DOHH2 (cell line): ENCODE measurements at regions not wholly inside any gene's neighbourhood (a gene's known extent, or its start where the extent isn't known, plus 50 kb on each side); places are given as distances from the start of the nearest gene placed in this dataset.

Experiments
- H3F3A ChIP-seq: fragments of 200-600 bp; sonication (generic), shearing (Covaris generic); 2 replicates; pipeline ENCODE4 v1.6.0; 2016; ENCODE audit warnings: antibody characterized with exemption, mild to moderate bottlenecking; ENCODE audit not compliant: control insufficient read depth, insufficient read depth
- H3K27ac ChIP-seq: fragments of 200-600 bp; sonication (generic); 2 replicates; pipeline ENCODE4 v1.5.1; 2014; ENCODE audit warnings: low read depth, mild to moderate bottlenecking, low read length, moderate library complexity
- H3K27me3 ChIP-seq: fragments of 200-600 bp; sonication (generic); 2 replicates; pipeline ENCODE4 v1.6.1; 2014; ENCODE audit warnings: mild to moderate bottlenecking, low read length, mixed read lengths; ENCODE audit not compliant: control insufficient read depth
- H3K36me3 ChIP-seq: fragments of 200-600 bp; sonication (generic); 2 replicates; pipeline ENCODE4 v1.6.1; 2014; ENCODE audit warnings: mild to moderate bottlenecking, low read length, moderate library complexity, mixed read lengths; ENCODE audit not compliant: control insufficient read depth
- H3K4me1 ChIP-seq: fragments of 200-600 bp; sonication (generic); 2 replicates; pipeline ENCODE4 v1.6.1; 2014; ENCODE audit warnings: mild to moderate bottlenecking, low read length, mixed read lengths; ENCODE audit not compliant: control insufficient read depth
- H3K4me2 ChIP-seq: fragments of 200-600 bp; sonication (generic); 2 replicates; pipeline ENCODE4 v1.6.0; 2014; ENCODE audit warnings: mild to moderate bottlenecking, low read length, moderate library complexity
- H3K4me3 ChIP-seq: fragments of 200-600 bp; sonication (generic); 2 replicates; pipeline ENCODE4 v1.5.1; 2014; ENCODE audit warnings: mild to moderate bottlenecking, low read length, mixed read lengths
- H3K79me2 ChIP-seq: fragments of 200-600 bp; sonication (generic); 2 replicates; pipeline ENCODE4 v1.6.1; 2014; ENCODE audit warnings: mild to moderate bottlenecking, low read length, mixed read lengths; ENCODE audit not compliant: control insufficient read depth
- H3K9me2 ChIP-seq: fragments of 200-600 bp; sonication (generic); replicated peaks from 2 replicates; pipeline ENCODE4 v1.6.1; 2014; ENCODE audit warnings: mild to moderate bottlenecking, low read length, mixed read lengths; ENCODE audit not compliant: control insufficient read depth
- H3K9me3 ChIP-seq: fragments of 200-600 bp; sonication (generic); 2 replicates; pipeline ENCODE4 v1.6.1; 2014; ENCODE audit warnings: antibody characterized with exemption, low read length, mixed read lengths; ENCODE audit not compliant: control insufficient read depth, insufficient read depth
- H4K20me1 ChIP-seq: fragments of 200-600 bp; sonication (generic); 2 replicates; pipeline ENCODE4 v1.6.0; 2014; ENCODE audit warnings: low read depth, mild to moderate bottlenecking, antibody characterized with exemption, low read length, moderate library complexity; ENCODE audit not compliant: control insufficient read depth, insufficient read depth
- EZH2phosphoT487 ChIP-seq: fragments of 200-600 bp; sonication (generic); IDR thresholded peaks from 2 replicates; pipeline ENCODE4 v1.6.1; 2017; ENCODE audit warnings: borderline replicate concordance, mild to moderate bottlenecking, antibody characterized with exemption, low read length, moderate library complexity, mixed read lengths
- TF ChIP-seq, protein P1 (sequence below): fragments of 200-600 bp; sonication (generic); IDR thresholded peaks from one replicate; pipeline ENCODE4 v1.5.1; 2014; ENCODE audit warnings: antibody characterized with exemption, mild to moderate bottlenecking, low read depth, low read length; ENCODE audit not compliant: poor library complexity, severe bottlenecking

DNA sequence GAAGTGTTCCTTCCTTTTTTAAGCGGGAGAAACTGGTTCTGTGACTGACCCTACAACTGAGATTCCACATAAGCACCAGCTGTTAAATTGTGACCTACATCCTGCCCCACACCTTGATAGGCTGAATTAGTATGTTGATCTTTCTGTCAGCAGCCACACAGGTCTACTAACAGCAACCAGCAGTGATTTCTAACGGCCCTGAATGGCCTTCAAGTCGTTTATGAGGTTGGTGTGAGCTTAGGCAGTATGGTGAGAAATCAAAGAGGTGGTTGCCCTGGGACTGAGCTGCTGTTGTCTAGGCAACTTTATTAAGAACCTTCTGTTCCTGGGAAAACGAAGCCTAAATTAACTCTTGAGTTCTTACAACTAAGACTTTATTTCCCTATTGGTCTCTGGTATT lies 197.2 kb upstream of the FSHR start:
- Histone ChIP-seq H3K36me3 (no peaks in the 10 kb centered on the region), H3K9me3 (no peaks in the 10 kb centered on the region), H3K27ac (no peak overlapping the region), H3K4me2 (no peak overlapping the region), H3K4me3 (no peak overlapping the region), H3K4me1 (no peaks in the 10 kb centered on the region), H4K20me1 (no peaks in the 10 kb centered on the region), H3K79me2 (no peaks in the 10 kb centered on the region), H3K27me3 (no peaks in the 10 kb centered on the region), H3K9me2 (no peaks in the 10 kb centered on the region), H3F3A (no peaks in the 10 kb centered on the region)
- TF ChIP-seq EZH2phosphoT487: no peak
- TF ChIP-seq, protein P1, sequence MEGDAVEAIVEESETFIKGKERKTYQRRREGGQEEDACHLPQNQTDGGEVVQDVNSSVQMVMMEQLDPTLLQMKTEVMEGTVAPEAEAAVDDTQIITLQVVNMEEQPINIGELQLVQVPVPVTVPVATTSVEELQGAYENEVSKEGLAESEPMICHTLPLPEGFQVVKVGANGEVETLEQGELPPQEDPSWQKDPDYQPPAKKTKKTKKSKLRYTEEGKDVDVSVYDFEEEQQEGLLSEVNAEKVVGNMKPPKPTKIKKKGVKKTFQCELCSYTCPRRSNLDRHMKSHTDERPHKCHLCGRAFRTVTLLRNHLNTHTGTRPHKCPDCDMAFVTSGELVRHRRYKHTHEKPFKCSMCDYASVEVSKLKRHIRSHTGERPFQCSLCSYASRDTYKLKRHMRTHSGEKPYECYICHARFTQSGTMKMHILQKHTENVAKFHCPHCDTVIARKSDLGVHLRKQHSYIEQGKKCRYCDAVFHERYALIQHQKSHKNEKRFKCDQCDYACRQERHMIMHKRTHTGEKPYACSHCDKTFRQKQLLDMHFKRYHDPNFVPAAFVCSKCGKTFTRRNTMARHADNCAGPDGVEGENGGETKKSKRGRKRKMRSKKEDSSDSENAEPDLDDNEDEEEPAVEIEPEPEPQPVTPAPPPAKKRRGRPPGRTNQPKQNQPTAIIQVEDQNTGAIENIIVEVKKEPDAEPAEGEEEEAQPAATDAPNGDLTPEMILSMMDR: no peak

DNA sequence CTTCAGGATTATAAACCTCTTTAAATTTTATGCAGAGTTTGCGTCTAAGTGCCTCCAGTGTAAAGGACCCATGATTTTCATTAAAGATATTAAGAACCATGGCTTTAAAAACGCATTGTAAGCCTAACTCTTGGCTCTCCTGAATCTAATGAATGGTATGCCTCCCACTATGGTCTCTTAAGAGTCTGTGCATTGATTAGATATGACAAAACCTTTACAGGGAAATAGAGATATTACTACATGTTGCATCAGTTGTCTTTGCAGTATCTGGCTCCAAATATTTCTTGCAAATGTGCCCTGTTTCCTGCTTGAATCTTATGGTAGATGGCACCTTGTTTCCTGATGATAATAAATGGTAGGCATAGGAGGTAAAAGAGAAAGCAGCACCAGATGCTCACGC lies 189.3 kb upstream of the FSHR start:
- Histone ChIP-seq H3F3A (no peaks in the 10 kb centered on the region), H3K9me2 (no peaks in the 10 kb centered on the region), H3K27me3 (no peaks in the 10 kb centered on the region), H4K20me1 (no peaks in the 10 kb centered on the region), H3K4me3 (no peak overlapping the region), H3K4me1 (no peaks in the 10 kb centered on the region), H3K27ac (no peak overlapping the region), H3K79me2 (no peaks in the 10 kb centered on the region), H3K4me2 (no peak overlapping the region), H3K36me3 (no peaks in the 10 kb centered on the region), H3K9me3 (no peaks in the 10 kb centered on the region)
- TF ChIP-seq, protein P1: no peak
- TF ChIP-seq EZH2phosphoT487: no peak

DNA sequence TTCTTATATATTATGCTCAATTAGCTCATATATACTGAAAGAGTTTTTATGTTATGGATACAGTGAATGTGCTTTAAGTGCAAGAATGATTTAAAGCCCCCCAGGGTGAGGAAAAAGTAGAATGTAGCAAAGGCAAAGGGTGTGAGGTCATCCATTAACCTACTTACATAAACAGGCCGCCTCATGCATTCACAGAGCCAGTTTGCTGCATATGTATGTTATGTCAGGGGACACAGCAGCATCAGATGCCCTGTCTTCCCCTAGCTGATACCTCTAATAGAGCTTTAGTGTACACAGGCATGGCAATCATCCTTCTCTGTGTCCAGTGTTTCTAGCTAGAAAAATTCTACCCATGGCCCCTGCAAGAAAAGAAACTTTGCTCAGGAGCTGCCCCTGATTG lies 187.8 kb upstream of the FSHR start:
- no peaks in the 10 kb centered on the region for H3F3A ChIP-seq
- H3K27me3 ChIP-seq: no peaks in the 10 kb centered on the region
- no peaks in the 10 kb centered on the region for H3K9me3 ChIP-seq
- H3K4me1 ChIP-seq: no peaks in the 10 kb centered on the region
- H4K20me1 ChIP-seq: no peaks in the 10 kb centered on the region
- H3K79me2 ChIP-seq: no peaks in the 10 kb centered on the region
- TF ChIP-seq, protein P1: no peak
- TF ChIP-seq EZH2phosphoT487: no peak
- no peaks in the 10 kb centered on the region for H3K9me2 ChIP-seq
- no peak overlapping the region for H3K4me3 ChIP-seq
- H3K36me3 ChIP-seq: no peaks in the 10 kb centered on the region
- H3K4me2 ChIP-seq: no peak overlapping the region
- no peak overlapping the region for H3K27ac ChIP-seq

DNA sequence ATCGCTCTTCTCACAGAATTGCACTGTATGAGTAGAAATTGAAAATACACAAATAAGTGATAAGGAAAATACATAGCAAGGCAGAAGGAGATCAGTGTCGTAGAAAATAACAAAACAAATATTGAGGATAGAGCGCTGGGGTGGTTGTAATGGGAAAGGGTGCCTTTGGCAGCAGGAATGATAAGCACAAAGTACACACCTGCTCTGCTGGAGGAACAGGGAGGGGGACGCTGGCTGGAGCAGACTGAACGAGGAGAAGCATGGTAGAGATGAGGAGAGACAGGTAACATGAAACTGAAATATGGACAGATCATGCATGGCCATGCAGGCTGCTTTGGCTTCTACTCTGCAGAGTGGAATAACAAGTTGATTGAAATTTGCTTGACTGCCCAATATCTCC lies 181.2 kb upstream of the FSHR start:
- H3K9me3 ChIP-seq: no peaks in the 10 kb centered on the region
- no peaks in the 10 kb centered on the region for H3K79me2 ChIP-seq
- H3K27me3 ChIP-seq: no peaks in the 10 kb centered on the region
- H3K27ac ChIP-seq: no peak overlapping the region
- no peaks in the 10 kb centered on the region for H3K9me2 ChIP-seq
- no peak overlapping the region for H3K4me3 ChIP-seq
- no peak overlapping the region for H3K4me2 ChIP-seq
- no peaks in the 10 kb centered on the region for H4K20me1 ChIP-seq
- no peaks in the 10 kb centered on the region for H3F3A ChIP-seq
- no peaks in the 10 kb centered on the region for H3K36me3 ChIP-seq
- H3K4me1 ChIP-seq: no peaks in the 10 kb centered on the region
- TF ChIP-seq, protein P1: no peak
- TF ChIP-seq EZH2phosphoT487: no peak
